ENCODE measurements at regions not wholly inside any gene's neighbourhood (a gene's known extent, or its start where the extent isn't known, plus 50 kb on each side); places are given as distances from the start of the nearest gene placed in this dataset.

GRCh38 chr21:38992737-38993136 is 187.0 kb downstream of the ETS2 start:
- BruUV-seq (replicated peaks), result no TSS peak
- ATAC-seq (ENCODE audit: low read depth) (no peak), DNase-seq (no peak)
- Histone ChIP-seq H3K27ac (ENCODE audit: insufficient read depth, low read length) (peak overlapping the region; percentile 62; the same call in 1 of the 2 replicates), H2BK15ac (ENCODE audit: low read depth, low read length) (peak overlapping the region; percentile 87; the same call in 2 of the 3 replicates), H2BK120ac (ENCODE audit: low read depth, low read length) (peak overlapping the region; percentile 86), H3K9me1 (ENCODE audit: insufficient read depth, low read length) (peaks cover 22% of the 10 kb centered on the region), H3K4me2 (ENCODE audit: low read depth, low read length) (no peak overlapping the region), H3K4me3 (ENCODE audit: insufficient read depth, low read depth, low read length) (no peak overlapping the region), H3K4me1 (ENCODE audit: control insufficient read depth, insufficient read depth, low read length) (peaks cover 36% of the 10 kb centered on the region), H3K14ac (replicated peaks; ENCODE audit: low read depth, low read length) (peak overlapping the region; percentile 69), H4K91ac (ENCODE audit: insufficient read depth, low read depth, low read length) (peak overlapping the region; percentile 69), H3K9me3 (ENCODE audit: control insufficient read depth, insufficient read depth, low read length) (no peaks in the 10 kb centered on the region), H3K9ac (ENCODE audit: low read depth, low read length) (no peak overlapping the region), H3K4ac (ENCODE audit: low read depth, low read length) (peak overlapping the region; percentile 87), H2AK9ac (replicated peaks; ENCODE audit: low read depth, low read length, poor library complexity) (peak overlapping the region; percentile 25), H2BK5ac (ENCODE audit: low read depth, low read length, poor library complexity, severe bottlenecking) (peak overlapping the region; percentile 59), H4K5ac (ENCODE audit: low read depth, low read length) (peak overlapping the region; percentile 26), H4K20me1 (ENCODE audit: insufficient read depth, low read length) (no peaks in the 10 kb centered on the region; the same call in 1 of the 2 replicates), H2AFZ (replicated peaks; ENCODE audit: low read length, poor library complexity) (peak overlapping the region; percentile 18), H3K23ac (ENCODE audit: low read depth, low read length) (peak overlapping the region; percentile 80), H3K18ac (ENCODE audit: low read depth, low read length) (peak overlapping the region; percentile 69), H4K8ac (ENCODE audit: low read depth in 2 of 2, low read length in 2 of 2) (peak overlapping the region; percentile 3 to 41; a peak in 1 of 4 replicates), H3K79me1 (ENCODE audit: low read depth in 1 of 2, low read length in 2 of 2) (no peaks in the 10 kb centered on the region), H3K36me3 (ENCODE audit: control insufficient read depth, insufficient read depth, low read length) (no peaks in the 10 kb centered on the region), H2BK20ac (ENCODE audit: low read depth, low read length) (peak overlapping the region; percentile 92), H3K56ac (ENCODE audit: extremely low read depth, insufficient read depth, low read length) (no peak overlapping the region), H2AK5ac (ENCODE audit: low read depth, low read length) (peak overlapping the region; percentile 85), H3K27me3 (ENCODE audit: control insufficient read depth, insufficient read depth, low read length) (no peaks in the 10 kb centered on the region)
- no CpG with 5 or more reads among the region's 3 CpGs for WGBS, 2 experiments (ENCODE audit: extremely low coverage in 2 of 2, insufficient read length in 1 of 2)
- TF ChIP-seq BHLHE40 (IDR thresholded peaks at IDR 0.05; ENCODE audit: low read depth, low read length) (no peak), CEBPB (IDR thresholded peaks at IDR 0.05; ENCODE audit: low read depth, low read length) (no peak), RFX5 (IDR thresholded peaks at IDR 0.05; ENCODE audit: low read depth, low read length) (no peak), USF2 (IDR thresholded peaks at IDR 0.05; ENCODE audit: low read depth, low read length) (no peak), MXI1 (IDR thresholded peaks at IDR 0.05; ENCODE audit: borderline replicate concordance, low read depth, low read length) (no peak), RAD21 (IDR thresholded peaks at IDR 0.05; ENCODE audit: low read length) (no peak), POLR2A (IDR thresholded peaks at IDR 0.05; ENCODE audit: low read depth, low read length) (no peak), MAZ (IDR thresholded peaks at IDR 0.05; ENCODE audit: borderline replicate concordance, low read depth, low read length) (no peak), RCOR1 (IDR thresholded peaks at IDR 0.05; ENCODE audit: insufficient replicate concordance, low read length) (no peak), NFE2L2 (IDR thresholded peaks at IDR 0.05; ENCODE audit: low read depth, low read length) (no peak), MAFK (IDR thresholded peaks at IDR 0.05; ENCODE audit: low read depth, low read length) (no peak), CHD1 (IDR thresholded peaks at IDR 0.05; ENCODE audit: low read depth, low read length) (no peak), FOS (IDR thresholded peaks at IDR 0.05; ENCODE audit: low read depth, low read length) (no peak), CTCF (conservative IDR thresholded peaks at IDR 0.05; ENCODE audit: low read depth, low read length) (no peak), SMC3 (IDR thresholded peaks at IDR 0.05; ENCODE audit: low read depth, low read length) (no peak)
- TF ChIP-seq, protein P1, sequence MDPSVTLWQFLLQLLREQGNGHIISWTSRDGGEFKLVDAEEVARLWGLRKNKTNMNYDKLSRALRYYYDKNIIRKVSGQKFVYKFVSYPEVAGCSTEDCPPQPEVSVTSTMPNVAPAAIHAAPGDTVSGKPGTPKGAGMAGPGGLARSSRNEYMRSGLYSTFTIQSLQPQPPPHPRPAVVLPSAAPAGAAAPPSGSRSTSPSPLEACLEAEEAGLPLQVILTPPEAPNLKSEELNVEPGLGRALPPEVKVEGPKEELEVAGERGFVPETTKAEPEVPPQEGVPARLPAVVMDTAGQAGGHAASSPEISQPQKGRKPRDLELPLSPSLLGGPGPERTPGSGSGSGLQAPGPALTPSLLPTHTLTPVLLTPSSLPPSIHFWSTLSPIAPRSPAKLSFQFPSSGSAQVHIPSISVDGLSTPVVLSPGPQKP (IDR thresholded peaks at IDR 0.05; ENCODE audit: borderline replicate concordance, low read depth, low read length), result no peak
- dilution Hi-C loops (cut with HindIII; ENCODE audit: low sequenced_read_pairs, unreplicated experiment) (no loop called here), in situ Hi-C loops (cut with MboI; ENCODE audit: low sequenced_read_pairs) (no loop called here), intact Hi-C loops (cut with micrococcal nuclease) (loop anchor here (2.0 kb wide), 1 partner anchor 136 kb away; no protein-coding TSS in a partner anchor)
- POLR2A ChIA-PET (ENCODE audit: unreplicated experiment), result interaction anchor here (0.6 kb wide), 1 partner anchor 169 kb away, joined by 4 read pairs; no protein-coding TSS in a partner anchor
- CTCF ChIA-PET, result no interaction called here
